ENCODE measurements at regions not wholly inside any gene's neighbourhood (a gene's known extent, or its start where the extent isn't known, plus 50 kb on each side); places are given as distances from the start of the nearest gene placed in this dataset.

DNA sequence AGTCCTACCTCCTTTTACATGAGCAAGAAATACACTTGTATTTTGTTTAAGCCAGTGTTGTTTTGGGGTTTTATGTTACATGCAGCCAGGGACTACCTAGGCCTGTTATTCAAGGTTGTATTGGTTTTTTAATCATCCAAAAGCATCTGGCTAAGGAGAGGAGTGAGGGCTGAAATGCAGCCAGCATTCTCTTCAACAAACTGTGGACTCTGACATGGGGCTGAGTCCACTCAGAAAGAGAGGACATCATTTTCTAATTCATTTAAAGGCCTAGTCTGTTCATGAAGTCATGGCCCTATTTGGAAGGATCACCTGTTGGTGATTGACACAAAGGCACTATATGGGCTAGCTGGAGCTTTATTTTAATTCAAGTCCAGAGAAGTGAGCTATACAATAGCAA, 190.4 kb downstream of the TTLL7 start:
- TF ChIP-seq, protein P1, sequence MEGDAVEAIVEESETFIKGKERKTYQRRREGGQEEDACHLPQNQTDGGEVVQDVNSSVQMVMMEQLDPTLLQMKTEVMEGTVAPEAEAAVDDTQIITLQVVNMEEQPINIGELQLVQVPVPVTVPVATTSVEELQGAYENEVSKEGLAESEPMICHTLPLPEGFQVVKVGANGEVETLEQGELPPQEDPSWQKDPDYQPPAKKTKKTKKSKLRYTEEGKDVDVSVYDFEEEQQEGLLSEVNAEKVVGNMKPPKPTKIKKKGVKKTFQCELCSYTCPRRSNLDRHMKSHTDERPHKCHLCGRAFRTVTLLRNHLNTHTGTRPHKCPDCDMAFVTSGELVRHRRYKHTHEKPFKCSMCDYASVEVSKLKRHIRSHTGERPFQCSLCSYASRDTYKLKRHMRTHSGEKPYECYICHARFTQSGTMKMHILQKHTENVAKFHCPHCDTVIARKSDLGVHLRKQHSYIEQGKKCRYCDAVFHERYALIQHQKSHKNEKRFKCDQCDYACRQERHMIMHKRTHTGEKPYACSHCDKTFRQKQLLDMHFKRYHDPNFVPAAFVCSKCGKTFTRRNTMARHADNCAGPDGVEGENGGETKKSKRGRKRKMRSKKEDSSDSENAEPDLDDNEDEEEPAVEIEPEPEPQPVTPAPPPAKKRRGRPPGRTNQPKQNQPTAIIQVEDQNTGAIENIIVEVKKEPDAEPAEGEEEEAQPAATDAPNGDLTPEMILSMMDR (IDR thresholded peaks at IDR 0.05) = no peak
- TF ChIP-seq POLR2AphosphoS5 (IDR thresholded peaks at IDR 0.05) = no peak
